DND-41 (cell line): ENCODE measurements at regions not wholly inside any gene's neighbourhood (a gene's known extent, or its start where the extent isn't known, plus 50 kb on each side); places are given as distances from the start of the nearest gene placed in this dataset.

Source experiments
- CTCF ChIP-seq: IDR thresholded peaks from 2 replicates; pipeline ENCODE4 v1.5.1; 2012; ENCODE audit warnings: borderline replicate concordance, low read length, moderate library complexity, mild to moderate bottlenecking; ENCODE audit not compliant: poor library complexity, severe bottlenecking; ENCODE audit errors: extremely low read depth
- EZH2 ChIP-seq: IDR thresholded peaks from 3 replicates; pipeline ENCODE4 v1.6.1; 2012; ENCODE audit warnings: borderline replicate concordance, low read depth, mild to moderate bottlenecking, moderate library complexity, low read length, inconsistent platforms; ENCODE audit not compliant: severe bottlenecking

- TF ChIP-seq CTCF (no peak), EZH2 (no peak)
These were observed 277.8 kb upstream of the VLDLR start for GRCh38 chr9:2343756-2344155.
